HG02642 (cell line): ENCODE measurements at regions not wholly inside any gene's neighbourhood (a gene's known extent, or its start where the extent isn't known, plus 50 kb on each side); places are given as distances from the start of the nearest gene placed in this dataset.

ENCODE experiments used
- ATAC-seq: cut with Tn5 transposase; IDR thresholded peaks from one replicate; pipeline ENCODE4 v1.9.1; 2021; ENCODE audit warnings: mild to moderate bottlenecking; ENCODE audit not compliant: unreplicated experiment, poor library complexity

DNA sequence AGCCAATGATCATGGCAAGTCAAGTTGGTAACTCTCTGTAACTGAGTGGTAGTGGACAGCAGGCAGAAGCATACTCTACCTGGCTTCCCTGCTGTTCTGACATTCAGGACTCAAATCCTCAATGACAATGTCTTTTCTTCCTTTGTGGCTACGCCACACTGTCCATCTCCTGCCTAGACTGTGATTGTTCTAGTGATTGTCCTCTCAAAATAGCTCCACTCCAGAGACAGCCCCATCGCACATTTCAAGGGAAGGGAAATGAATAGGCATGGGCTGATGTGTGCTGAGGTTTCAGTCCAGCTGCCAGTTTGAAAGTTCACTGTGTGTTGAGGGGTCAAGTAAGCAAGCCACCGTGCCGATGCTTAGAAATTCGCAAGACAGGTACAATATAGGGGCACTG is 227.0 kb upstream of the WWC1 start:
- no peak for ATAC-seq

DNA sequence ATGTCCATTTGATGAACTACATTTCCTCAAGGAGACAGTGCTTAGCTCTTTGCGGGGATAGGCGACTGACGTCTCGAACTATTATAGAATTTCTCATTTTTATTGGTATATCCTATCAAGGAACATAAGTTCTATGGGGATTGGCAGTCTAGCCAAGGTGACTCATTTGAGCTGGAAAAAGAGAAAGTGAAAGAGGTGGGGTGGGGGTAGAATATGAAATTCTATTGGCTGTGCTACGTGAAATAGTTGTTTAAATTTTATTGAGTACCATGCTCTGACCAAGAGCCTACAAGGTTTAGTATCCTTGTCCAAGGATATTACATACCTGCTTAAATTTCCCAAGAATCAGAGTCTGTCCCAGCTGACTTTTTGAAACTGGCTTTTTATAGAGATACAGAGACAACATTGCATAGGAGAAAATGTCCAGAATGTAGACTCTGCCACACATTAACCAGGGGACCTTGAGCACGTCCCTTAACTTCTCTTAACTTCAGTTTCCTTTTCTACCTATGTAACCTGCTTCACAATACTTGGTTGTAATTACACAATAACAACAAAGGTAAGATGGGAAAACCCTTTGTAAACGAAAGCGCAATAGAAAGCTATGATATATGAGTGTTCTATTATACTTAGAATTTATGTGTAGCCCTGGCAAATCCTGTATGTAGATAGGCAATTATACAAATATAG is 226.4 kb upstream of the WWC1 start:
- ATAC-seq: no peak

DNA sequence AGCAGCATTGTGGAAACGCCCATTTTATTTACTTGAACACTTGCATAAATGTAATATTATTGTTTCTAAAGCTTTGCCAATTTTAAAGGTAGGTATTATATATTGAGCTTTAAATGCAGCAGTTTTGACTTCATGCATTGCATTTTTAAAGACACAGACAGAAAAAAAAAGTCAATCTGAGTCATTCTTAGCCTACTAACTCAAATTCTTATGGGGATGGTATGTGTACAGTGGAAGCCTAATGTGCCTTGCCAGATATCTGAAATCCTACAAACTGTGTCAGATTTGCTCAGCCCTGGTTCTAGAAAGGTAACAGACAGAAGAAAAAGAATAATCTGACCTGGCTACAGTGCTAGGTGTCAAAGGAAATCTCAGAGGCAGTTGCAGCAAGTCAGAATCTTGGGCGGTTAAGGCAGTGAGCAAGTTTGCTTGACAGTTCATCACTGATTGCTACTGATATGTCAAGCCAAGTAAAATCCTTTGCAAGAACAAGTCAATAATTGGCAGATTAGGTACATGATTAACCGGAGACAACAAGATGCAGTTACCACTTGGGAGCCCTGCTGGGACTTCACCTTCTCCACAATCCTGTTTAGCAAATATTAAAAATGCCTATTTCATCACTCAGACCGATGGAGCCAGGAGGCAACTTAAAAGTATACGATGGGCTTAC is 224.8 kb upstream of the WWC1 start:
- ATAC-seq: no peak

DNA sequence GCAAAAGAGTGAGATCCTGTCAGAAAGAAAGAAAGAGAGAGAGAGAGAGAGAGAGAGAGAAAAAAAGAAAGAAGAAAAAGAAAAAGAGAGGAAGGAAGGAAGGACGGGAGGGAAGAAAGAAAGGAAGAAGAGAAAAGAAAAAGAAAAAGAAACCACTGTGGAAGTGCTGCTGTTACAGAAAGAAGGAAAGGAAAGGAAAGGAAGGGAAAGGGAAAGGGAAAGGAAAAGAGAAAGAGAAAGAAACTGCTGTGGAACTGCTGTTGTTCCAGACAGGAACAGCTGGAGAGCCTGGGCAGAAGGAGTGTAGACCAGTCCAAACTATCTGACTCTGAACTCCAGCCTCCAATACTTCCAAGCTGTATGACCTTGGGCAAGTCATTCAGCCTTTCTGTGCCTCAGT is 220.7 kb upstream of the WWC1 start:
- ATAC-seq: no peak

DNA sequence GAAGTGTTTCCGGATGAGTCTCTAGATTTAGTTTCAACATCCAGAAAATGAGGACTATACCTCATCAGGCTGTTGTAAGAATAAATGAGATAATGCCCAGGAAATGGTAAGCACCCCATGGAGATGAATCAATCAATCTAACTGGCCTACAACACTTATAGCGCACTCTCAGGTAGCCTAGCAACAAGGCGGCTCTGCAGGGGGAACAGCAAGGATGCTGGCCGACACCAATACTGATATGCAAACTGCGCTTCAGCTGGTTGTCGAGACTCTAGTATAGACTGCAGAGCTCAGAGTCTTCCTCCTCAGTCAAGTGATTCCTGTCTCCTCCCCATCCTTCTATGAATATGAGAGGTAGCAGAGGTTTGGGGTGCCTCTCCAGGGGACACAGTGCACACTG is 218.8 kb upstream of the WWC1 start:
- ATAC-seq: no peak

DNA sequence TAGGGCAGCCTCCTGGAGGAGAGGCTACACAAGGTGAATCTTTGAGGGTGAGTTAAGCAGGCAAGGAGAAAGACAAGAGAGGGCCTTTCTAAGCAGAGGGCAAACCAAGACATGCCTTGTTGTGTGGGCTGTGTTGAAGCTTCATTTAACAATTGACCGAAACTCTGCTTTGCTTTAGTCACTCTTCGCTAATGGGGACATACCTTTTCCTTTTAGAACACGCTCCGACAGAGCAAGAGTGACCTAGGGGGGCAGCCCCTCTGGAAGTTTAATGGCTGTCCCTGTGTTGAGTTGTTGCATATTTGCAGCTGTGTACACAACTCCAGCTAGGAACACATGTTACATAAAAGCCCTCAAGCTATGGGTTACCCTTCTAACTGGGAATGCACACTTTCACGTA is 218.1 kb upstream of the WWC1 start:
- ATAC-seq: no peak

DNA sequence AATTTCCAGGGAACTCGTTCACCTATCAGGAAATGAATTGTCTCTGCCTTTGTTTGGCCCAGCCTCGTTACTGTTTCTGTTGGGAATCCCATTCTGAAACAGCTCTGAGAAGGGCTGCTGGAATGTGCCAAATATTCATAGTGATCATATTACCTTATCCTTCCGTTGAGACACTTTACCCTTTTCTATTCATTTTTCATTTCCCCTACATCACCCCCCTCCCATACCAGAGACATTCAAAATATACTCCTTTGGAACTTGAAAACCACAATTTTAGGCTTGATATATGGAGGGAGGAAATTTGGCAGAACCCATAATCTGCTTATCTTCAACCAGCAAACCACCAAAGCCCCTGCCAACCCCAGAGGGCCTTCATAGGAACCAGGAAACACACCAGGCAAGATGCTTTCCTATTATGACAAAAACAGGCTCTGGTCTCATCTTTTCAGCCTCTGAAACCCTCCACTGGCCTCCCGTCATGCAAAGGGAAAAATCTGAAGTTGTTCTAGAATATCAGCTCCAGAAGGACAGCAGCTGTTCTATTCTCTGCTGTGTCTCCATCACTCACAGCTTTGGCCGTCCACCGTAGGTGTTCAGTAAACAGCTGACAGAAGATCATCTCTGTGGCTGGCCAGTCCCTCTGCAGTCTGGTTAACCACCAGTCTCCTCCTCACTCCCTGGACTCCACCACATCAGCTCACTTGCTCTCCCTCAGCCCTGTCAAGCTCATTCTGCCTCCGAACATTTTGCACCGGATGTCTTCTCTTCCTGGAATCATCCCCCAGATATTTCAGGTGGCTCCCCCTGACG is 217.2 kb upstream of the WWC1 start:
- no peak for ATAC-seq

DNA sequence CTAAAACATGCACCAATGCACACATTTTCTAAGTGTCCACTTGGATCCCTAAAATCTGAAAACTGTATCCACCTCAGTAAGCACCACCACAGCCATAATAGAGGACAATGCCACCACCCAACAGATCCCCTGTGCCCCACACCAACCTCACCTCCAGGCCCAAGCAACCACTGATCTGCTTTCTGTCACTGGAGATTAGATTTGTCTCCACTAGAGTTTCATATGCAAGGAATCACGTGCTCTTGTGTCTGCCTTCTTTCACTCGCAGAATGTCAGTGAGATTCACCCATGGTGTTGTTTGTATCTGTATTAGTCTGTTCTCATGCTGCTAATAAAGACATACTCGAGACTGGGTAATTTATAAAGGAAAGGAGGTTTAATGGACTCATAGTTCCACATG is 216.1 kb upstream of the WWC1 start:
- no peak for ATAC-seq

DNA sequence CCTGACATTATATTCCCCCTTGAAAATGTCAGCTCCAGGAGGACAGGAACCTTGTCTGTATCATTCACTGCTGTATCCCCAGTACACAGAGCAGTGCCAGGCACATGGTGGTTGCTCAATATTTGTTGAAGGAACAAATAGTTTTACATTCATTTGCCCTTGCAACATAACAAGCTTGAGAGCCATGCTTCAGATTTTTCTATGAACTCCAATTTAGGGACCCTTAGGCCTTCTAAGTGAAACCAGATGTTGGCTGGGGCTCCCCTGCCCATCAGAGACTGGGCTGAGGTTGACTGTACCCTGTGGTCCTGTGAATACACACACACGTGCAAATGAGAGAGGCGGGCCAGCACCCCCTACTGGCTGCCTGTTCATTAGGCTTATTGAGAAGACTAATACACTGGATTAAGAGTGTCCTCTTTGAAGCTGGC is 214.9 kb upstream of the WWC1 start:
- no peak for ATAC-seq

DNA sequence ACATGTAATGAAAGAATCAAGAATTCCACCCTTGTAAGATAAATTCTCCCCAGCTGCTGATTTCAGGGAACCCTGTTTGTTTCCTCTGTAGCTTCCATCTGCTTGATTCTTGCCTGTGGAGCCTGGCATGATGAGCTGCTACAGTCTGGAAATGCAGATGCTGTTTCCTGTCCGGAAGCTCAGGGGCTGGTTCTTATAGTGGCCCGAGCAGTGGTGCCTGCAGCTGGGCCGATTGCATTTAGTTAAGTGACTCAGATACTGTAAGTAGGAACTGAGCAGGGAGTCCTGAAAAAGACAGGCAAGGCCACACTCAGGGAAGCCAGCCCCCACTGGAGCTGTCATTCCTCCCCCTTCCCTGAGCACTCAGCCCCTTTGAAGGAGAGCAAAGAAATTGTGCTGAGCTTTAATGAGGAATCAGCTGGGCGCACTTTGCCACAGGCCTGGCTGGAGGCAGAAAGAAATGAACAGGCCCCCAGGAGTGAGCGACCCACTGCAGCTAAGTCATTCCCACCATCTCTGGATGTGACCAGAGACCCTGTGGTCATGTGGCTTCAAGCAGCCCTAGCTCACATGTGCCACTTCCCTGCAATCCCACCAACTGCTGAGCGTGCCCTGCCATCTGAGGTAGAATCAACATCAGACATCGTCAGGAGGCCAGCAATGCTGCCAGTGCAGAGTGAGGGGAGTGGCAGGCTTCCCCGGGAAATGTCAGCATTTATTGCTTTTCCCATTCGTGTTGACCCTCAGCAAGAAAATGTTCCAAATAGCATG is 206.0 kb upstream of the WWC1 start:
- ATAC-seq: no peak

DNA sequence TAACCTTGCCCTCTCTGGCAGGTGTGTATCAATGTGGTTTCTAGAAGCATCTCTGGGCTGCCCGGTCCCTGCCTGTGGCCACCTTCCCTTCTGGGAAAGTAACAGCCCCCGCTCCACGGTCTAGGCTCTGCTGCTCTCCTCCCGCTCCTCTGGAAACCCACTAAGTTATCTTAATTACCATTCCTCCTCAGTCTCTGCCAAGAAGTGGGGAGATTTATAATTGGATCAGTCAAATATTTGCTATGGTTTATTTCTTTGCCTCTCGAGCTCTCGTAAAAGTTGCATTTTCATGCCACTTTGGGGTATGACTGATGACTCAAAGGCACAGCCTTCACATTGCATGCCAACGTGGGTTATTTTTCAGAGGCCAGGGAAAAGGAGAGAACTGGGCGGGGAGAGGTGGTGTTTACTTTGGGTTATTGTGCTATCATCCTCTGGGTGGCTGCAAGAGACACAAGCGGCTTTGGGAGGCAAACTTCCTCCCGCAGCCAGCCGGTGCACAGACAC is 205.3 kb upstream of the WWC1 start:
- no peak for ATAC-seq

DNA sequence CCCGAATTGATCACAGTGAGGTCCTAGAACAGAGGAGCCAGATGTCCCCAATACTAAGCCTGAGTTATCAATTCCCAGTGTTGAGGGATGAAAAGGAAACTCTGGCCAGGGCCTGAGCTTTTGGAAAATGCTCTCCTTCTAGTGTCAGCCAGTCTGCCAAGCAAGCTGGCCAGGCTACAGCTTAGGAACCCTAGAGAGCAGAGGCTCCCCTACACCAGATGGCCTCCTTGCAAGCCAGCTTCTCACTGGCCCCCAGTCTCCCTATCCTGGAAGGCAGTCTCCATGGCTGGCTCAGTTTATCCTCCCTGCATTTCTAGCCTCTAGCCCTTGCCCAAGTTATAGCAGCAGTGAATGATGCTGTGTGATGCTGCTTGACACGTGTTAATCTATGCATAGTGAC is 204.7 kb upstream of the WWC1 start:
- ATAC-seq: no peak

DNA sequence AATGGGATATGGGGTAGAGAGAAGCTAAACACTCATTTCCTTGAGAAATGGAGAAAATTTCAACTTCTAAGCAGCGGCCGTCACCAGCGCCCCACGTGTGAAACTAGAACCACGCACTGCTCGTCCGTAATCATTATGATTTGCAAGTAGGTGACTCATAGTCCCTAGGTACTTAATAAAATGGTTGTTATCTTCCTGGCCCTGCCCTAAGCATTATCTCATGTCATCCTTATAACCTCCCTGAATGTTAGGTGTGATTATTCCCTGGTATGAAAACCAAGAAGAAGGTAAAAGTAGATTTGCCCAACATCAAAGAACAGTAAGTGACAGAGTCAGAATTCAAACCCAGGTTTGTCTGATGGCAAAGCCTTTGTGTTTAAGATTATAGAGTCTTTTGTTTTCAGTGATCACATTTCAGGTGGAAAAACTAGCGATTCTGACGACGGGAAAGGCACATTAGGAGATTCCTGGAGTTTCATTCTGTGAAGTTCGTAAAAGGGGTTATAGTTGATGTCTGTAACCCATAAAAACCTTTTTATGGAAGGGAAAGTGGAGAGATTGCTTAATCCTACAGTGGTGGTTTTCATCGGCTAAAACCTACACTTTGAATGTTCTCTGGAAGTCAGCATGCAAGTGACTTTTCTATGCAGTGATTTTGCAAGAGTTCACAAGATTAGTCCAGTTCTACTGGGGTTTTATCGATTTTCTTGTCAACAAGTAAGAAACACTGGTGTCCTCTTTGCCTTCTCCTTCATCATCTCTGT is 202.9 kb upstream of the WWC1 start:
- ATAC-seq: no peak

DNA sequence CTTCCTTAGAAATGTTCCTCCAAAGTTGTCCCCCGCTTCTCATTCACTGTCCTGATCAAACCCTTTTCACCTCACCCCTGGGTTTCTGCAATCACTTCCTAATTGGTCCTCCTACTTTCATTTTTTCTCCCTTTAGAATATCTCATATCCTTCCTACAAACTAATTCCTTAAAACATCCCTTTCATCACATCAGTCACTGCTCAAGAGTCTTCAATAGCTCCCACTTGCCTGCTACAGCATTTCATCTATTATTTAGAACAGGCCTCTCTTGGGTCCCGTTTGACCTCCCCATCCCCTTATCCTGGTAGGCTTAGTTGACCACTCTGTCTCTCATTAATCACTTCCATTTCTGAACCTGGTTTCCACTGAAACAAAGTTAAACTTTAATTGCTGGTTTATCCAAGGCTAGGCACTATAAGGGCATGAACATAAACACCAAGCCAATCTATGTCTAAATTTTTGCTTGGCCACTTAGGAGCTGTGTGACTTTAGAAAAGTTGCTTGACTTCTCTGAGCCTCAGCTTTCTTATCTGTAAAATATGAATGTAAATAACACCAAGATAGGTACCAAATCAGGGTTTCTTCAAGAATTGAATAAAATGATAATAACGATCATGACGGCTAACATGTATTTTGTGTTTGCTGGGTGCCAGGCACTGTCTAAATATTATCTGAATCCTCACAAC is 202.1 kb upstream of the WWC1 start:
- no peak for ATAC-seq

DNA sequence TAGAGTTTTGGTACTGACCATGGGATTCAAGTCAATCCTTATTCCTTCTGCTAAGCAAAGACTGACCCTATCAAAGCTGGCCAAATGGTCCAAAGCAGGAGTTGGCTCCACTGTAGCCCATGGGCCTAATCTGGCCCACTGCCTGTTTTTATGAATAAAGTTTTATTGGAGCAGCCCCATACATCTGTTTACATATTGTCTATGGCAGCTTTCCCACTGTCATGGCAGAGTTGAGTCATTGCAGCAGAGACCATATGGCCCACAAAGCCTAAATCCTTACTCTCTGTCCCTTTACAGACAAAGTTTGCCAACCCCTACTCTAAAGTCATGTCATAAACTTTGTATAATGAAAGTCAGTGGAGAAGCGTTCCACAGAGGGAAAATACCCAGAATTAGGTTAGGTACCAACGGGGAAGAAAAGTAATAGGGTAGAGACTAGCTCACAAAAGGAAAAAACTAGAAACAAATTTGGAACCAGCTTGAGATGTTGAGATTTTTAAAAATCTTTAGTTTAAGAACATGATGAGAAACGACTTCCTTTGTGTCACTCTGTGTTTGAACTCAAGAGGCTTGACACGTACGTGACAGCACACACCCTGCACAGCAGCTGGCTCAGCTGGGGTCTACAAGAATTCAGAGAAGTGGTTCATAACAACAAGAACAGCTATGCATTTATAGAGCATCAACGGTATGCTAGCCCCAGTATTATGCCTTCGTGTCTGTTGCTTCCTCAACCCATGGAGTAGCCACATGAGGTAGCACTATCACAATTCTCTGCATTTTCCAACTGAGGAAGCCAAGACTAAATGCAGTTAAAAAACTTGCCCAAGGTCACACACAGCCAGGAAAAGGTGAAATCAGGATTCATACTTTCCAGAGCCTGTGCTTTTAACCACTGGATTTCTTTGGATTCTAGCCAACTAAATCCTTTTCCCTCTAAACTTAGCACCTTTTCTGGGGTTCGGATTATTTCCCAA is 198.9 kb upstream of the WWC1 start:
- ATAC-seq: no peak

DNA sequence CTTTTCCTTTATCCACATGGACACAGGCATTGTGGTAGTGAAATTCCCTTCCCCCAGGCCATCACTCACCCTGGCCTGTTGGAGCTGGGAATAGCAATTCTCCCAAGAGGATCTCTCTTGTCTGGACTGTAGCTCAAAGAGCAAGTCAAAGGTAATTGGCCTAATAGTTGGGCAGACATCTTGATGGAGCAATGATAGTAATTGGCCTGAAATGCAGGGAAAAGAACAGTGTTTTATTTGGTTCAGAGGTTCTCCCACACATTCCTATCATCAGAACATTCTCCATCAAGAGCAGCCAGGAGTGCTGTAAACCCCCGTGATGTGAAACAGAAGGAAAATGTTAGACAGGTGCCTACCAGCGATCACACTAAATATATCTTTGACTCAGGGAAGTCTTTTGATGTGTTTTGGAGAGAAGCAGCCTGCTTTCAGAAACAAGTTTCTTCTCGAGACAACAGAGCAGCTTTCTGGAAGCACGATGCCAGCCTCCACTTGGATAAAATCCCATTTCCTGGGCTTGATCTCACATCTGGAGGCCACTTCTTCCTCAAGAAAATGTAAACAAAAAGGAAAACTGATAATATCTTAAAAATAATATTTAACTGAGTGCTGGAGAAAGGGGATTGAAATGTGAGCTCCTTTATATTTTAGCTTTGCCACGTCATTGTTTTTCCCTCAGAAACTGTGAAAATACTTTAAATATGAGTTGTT is 198.1 kb upstream of the WWC1 start:
- no peak for ATAC-seq

DNA sequence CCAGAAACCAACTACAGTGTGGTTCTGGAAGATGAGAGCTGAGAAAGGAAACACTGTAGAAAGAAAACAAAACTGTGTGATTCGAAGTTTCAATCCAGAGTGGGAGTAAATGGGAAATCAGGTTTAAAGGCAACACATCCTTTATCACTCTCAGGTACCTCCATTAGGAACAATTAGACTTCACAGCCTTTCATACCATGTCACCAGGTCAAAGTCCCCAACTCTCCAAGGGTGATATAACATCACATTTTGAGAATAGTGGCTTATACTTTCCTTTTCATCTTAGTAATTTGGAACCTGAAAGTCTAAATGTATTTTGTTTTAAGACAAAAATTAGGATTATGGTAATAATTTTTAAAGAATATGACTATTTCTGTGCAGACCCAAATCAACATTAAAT is 194.9 kb upstream of the WWC1 start:
- no peak for ATAC-seq
